ENCODE measurements at regions not wholly inside any gene's neighbourhood (a gene's known extent, or its start where the extent isn't known, plus 50 kb on each side); places are given as distances from the start of the nearest gene placed in this dataset.

DNA sequence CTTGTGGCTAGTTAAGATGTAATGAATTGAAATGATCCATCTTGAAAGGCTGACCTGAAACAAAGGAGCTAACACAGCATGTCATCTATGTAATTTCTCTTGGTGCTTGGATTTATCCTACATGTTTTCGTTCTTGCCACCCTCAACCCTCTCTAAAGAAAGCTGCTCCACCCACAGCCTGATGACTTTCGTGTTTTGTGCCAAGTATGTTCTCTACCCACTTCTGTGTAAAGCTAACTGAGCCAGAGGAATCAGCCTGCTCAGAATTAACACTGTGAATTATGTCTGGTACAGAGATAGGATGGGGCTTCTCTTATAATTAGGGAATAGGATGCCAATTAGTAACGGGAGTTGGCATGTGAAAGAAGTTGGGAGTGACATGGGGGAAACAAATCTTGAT lies 67.9 kb upstream of the MLIP start:
- no peaks in the 10 kb centered on the region for H3K4me1 Mint-ChIP-seq
- no peaks in the 10 kb centered on the region for H3K36me3 Mint-ChIP-seq
- no peak overlapping the region for H3K27ac Mint-ChIP-seq
- peaks cover 9% of the 10 kb centered on the region for H3K27me3 Mint-ChIP-seq (ENCODE audit: low read depth)
- no peak for TF ChIP-seq CTCF (IDR thresholded peaks at IDR 0.05; ENCODE audit: unreplicated experiment)
- peaks cover 4% of the 10 kb centered on the region for H3K9me3 Mint-ChIP-seq
- DNase-seq (ENCODE audit: low spot score in 2 of 2, unreplicated experiment in 2 of 2), result no peak
- H3K4me3 Mint-ChIP-seq, result no peak overlapping the region

DNA sequence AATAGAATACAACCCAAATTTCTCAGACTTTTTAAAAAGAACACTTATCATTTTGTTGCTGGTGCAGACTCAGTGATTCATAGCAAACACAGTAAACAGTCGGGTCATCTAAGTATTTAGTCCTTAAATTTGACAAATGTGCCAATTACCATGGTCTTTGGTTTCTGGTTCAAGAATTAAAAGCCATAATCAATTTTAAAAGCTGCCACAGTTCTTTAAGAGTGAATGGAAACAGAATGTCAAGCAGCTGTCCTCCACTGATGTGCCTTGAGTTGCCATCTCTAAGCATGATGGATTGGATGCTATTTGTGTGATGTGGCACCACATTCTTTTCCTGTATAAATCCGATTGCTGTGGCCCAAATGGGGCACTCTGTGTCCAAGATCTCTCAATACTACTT lies 67.2 kb upstream of the MLIP start:
- DNase-seq (ENCODE audit: low spot score in 2 of 2, unreplicated experiment in 2 of 2), result no peak
- no peak for TF ChIP-seq CTCF (IDR thresholded peaks at IDR 0.05; ENCODE audit: unreplicated experiment)
- no peaks in the 10 kb centered on the region for H3K36me3 Mint-ChIP-seq
- H3K4me1 Mint-ChIP-seq, result no peaks in the 10 kb centered on the region
- H3K27ac Mint-ChIP-seq, result no peak overlapping the region
- peaks cover 4% of the 10 kb centered on the region for H3K9me3 Mint-ChIP-seq
- peaks cover 9% of the 10 kb centered on the region for H3K27me3 Mint-ChIP-seq (ENCODE audit: low read depth)
- H3K4me3 Mint-ChIP-seq, result no peak overlapping the region

DNA sequence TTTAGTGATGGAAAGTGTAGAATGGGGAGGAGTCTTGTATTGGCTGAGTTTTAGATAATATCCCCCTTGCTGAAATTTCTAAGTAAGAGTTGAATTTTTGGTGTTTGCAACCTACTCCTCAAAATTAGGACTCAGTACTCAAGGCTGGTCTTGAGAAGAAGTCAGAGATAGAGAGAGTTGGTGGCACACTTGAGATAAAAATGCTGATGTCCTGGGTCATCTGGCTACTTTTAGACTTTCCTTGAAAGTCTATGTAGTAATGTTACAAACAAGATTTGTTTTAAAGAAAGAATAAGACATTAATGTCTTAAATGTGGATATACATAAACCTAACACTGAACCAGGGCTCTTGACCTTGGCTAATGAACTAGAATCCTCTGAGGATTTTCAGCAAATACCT lies 62.5 kb upstream of the MLIP start:
- no peaks in the 10 kb centered on the region for H3K9me3 Mint-ChIP-seq
- no peaks in the 10 kb centered on the region for H3K36me3 Mint-ChIP-seq
- no peak overlapping the region for H3K4me3 Mint-ChIP-seq
- DNase-seq (ENCODE audit: low spot score in 2 of 2, unreplicated experiment in 2 of 2), result no peak
- no peaks in the 10 kb centered on the region for H3K27me3 Mint-ChIP-seq (ENCODE audit: low read depth)
- TF ChIP-seq CTCF (IDR thresholded peaks at IDR 0.05; ENCODE audit: unreplicated experiment), result no peak
- no peak overlapping the region for H3K27ac Mint-ChIP-seq
- peaks cover 3% of the 10 kb centered on the region for H3K4me1 Mint-ChIP-seq

DNA sequence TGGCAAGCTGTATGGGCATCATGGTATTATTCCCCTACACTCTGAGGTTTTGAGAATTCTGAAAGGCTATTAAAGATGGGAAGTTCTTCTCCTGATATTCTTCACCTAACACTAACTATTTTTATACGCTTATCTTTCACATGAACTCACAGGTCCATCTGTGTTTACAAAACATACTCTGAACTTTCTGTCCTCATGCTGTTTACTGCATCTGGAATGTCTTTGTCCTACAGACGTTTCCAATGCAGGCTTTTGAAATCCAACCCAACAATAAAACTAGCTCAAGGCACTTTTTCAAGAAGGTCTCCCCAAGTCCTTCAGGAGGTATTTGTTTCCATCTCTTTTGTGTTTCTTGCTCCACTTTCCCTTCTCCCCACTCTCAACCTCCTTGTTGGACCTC lies 60.5 kb upstream of the MLIP start:
- Mint-ChIP-seq H3K27me3 (ENCODE audit: low read depth) (no peaks in the 10 kb centered on the region), H3K36me3 (no peaks in the 10 kb centered on the region), H3K9me3 (no peaks in the 10 kb centered on the region), H3K27ac (no peak overlapping the region), H3K4me1 (peaks cover 11% of the 10 kb centered on the region), H3K4me3 (no peak overlapping the region)
- no peak for TF ChIP-seq CTCF (IDR thresholded peaks at IDR 0.05; ENCODE audit: unreplicated experiment)
- DNase-seq (ENCODE audit: low spot score in 2 of 2, unreplicated experiment in 2 of 2), result no peak

GRCh38 chr6:54053881-54054391 lies 57.3 kb upstream of the MLIP start:
- H3K9me3 Mint-ChIP-seq, result no peaks in the 10 kb centered on the region
- H3K27me3 Mint-ChIP-seq (ENCODE audit: low read depth), result no peaks in the 10 kb centered on the region
- H3K4me1 Mint-ChIP-seq, result peaks cover 11% of the 10 kb centered on the region
- H3K36me3 Mint-ChIP-seq, result no peaks in the 10 kb centered on the region
- H3K4me3 Mint-ChIP-seq, result peak overlapping the region; percentile 42
- peak in 1 of 2 experiments; percentile 39 for DNase-seq (ENCODE audit: low spot score in 2 of 2, unreplicated experiment in 2 of 2)
- TF ChIP-seq CTCF (IDR thresholded peaks at IDR 0.05; ENCODE audit: unreplicated experiment), result no peak
- peak overlapping the region; percentile 44 for H3K27ac Mint-ChIP-seq

DNA sequence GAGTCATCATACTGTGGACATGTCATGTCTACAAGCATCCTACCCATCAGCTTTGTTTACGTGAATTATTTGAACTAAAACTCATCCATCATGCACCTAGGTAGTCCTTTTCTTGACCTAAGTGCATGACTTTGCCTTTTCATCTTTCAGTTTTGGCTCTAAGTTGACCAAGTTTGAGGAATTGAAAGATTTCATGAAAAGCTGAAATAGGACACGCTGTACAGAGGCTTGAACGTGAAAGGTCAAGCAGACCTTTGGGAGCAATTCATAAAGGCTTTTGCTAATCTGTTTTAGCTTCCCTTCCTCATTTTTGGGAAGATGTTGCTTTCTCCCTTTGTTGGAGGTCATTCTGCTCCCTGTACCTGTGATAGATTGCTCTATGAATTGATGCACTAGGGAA lies 55.1 kb upstream of the MLIP start:
- Mint-ChIP-seq H3K27ac (no peak overlapping the region), H3K4me1 (peaks cover 14% of the 10 kb centered on the region), H3K36me3 (no peaks in the 10 kb centered on the region), H3K9me3 (no peaks in the 10 kb centered on the region), H3K27me3 (ENCODE audit: low read depth) (no peaks in the 10 kb centered on the region), H3K4me3 (no peak overlapping the region)
- DNase-seq (ENCODE audit: low spot score in 2 of 2, unreplicated experiment in 2 of 2), result no peak
- TF ChIP-seq CTCF (IDR thresholded peaks at IDR 0.05; ENCODE audit: unreplicated experiment), result no peak
